ENCODE measurements at regions not wholly inside any gene's neighbourhood (a gene's known extent, or its start where the extent isn't known, plus 50 kb on each side); places are given as distances from the start of the nearest gene placed in this dataset.

- DNase-seq (ENCODE audit: low spot score in 2 of 2, unreplicated experiment in 2 of 2), result no peak
- no peaks in the 10 kb centered on the region for H3K9me3 Mint-ChIP-seq
- TF ChIP-seq, protein P1, sequence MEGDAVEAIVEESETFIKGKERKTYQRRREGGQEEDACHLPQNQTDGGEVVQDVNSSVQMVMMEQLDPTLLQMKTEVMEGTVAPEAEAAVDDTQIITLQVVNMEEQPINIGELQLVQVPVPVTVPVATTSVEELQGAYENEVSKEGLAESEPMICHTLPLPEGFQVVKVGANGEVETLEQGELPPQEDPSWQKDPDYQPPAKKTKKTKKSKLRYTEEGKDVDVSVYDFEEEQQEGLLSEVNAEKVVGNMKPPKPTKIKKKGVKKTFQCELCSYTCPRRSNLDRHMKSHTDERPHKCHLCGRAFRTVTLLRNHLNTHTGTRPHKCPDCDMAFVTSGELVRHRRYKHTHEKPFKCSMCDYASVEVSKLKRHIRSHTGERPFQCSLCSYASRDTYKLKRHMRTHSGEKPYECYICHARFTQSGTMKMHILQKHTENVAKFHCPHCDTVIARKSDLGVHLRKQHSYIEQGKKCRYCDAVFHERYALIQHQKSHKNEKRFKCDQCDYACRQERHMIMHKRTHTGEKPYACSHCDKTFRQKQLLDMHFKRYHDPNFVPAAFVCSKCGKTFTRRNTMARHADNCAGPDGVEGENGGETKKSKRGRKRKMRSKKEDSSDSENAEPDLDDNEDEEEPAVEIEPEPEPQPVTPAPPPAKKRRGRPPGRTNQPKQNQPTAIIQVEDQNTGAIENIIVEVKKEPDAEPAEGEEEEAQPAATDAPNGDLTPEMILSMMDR (IDR thresholded peaks at IDR 0.05; ENCODE audit: unreplicated experiment), result no peak
- H3K36me3 Mint-ChIP-seq, result no peaks in the 10 kb centered on the region
- H3K27me3 Mint-ChIP-seq (ENCODE audit: low read depth), result peaks cover 21% of the 10 kb centered on the region
- no peak overlapping the region for H3K4me3 Mint-ChIP-seq
- no peaks in the 10 kb centered on the region for H3K4me1 Mint-ChIP-seq
- no peak overlapping the region for H3K27ac Mint-ChIP-seq
Measured at GRCh38 chr2:17107151-17107550, 411.1 kb downstream of the RAD51AP2 start.

DNA sequence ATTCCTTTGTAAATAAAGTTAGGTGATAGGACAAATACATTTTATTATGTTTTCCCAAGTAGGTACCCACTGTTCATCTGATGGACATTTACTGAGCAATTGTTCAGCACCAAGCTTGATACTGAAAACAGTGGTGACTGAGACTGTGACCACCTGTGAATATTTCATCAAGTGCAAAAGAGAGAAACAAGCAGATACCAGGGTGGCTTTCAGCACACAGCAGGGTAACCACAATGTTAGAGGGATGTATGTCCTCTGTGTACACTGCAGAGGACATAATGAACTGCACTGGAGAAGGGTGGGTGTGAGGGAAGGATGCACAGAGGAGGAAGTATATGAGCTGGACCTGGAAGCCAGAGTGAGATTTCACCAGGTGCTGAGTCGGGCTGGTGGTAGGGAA lies 411.8 kb downstream of the RAD51AP2 start:
- Mint-ChIP-seq H3K36me3 (no peaks in the 10 kb centered on the region), H3K27ac (no peak overlapping the region), H3K9me3 (no peaks in the 10 kb centered on the region), H3K4me3 (no peak overlapping the region), H3K27me3 (ENCODE audit: low read depth) (peaks cover 15% of the 10 kb centered on the region), H3K4me1 (no peaks in the 10 kb centered on the region)
- no peak for DNase-seq (ENCODE audit: low spot score in 2 of 2, unreplicated experiment in 2 of 2)
- TF ChIP-seq, protein P1 (IDR thresholded peaks at IDR 0.05; ENCODE audit: unreplicated experiment), result no peak

DNA sequence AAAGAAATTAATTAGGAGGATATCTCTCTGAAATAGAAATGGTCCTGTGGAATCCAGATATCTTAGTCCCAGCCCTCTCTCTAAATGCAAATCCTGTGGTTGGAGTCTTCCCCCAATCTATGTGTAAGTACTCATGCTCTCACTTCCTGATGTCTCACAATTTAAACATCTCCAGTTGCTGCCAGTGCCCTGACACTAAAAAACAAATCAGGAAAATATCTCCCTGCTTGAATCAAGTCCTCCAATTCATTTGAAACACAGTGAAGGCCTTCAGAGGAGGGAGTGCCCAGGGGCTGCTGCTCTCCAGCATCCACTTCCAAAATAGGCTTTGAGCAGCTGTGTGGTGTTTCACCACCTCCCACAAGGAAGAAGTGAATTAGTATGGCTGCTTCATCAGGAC lies 413.8 kb downstream of the RAD51AP2 start:
- TF ChIP-seq, protein P1 (IDR thresholded peaks at IDR 0.05; ENCODE audit: unreplicated experiment), result no peak
- Mint-ChIP-seq H3K4me1 (no peaks in the 10 kb centered on the region), H3K27ac (no peak overlapping the region), H3K27me3 (ENCODE audit: low read depth) (peaks cover 8% of the 10 kb centered on the region), H3K9me3 (no peaks in the 10 kb centered on the region), H3K4me3 (no peak overlapping the region), H3K36me3 (no peaks in the 10 kb centered on the region)
- DNase-seq (ENCODE audit: low spot score in 2 of 2, unreplicated experiment in 2 of 2), result no peak

- no peaks in the 10 kb centered on the region for H3K9me3 Mint-ChIP-seq
- H3K4me1 Mint-ChIP-seq, result no peaks in the 10 kb centered on the region
- no peaks in the 10 kb centered on the region for H3K27me3 Mint-ChIP-seq (ENCODE audit: low read depth)
- no peaks in the 10 kb centered on the region for H3K36me3 Mint-ChIP-seq
- no peak for DNase-seq (ENCODE audit: low spot score in 2 of 2, unreplicated experiment in 2 of 2)
- TF ChIP-seq, protein P1 (IDR thresholded peaks at IDR 0.05; ENCODE audit: unreplicated experiment), result no peak
- no peak overlapping the region for H3K4me3 Mint-ChIP-seq
- H3K27ac Mint-ChIP-seq, result no peak overlapping the region
Measured at GRCh38 chr2:17101596-17101995, 416.6 kb downstream of the RAD51AP2 start.

- Mint-ChIP-seq H3K4me1 (no peaks in the 10 kb centered on the region), H3K27me3 (ENCODE audit: low read depth) (no peaks in the 10 kb centered on the region), H3K27ac (no peak overlapping the region), H3K36me3 (no peaks in the 10 kb centered on the region), H3K9me3 (no peaks in the 10 kb centered on the region), H3K4me3 (no peak overlapping the region)
- TF ChIP-seq, protein P1 (IDR thresholded peaks at IDR 0.05; ENCODE audit: unreplicated experiment), result no peak
- no peak for DNase-seq (ENCODE audit: low spot score in 2 of 2, unreplicated experiment in 2 of 2)
Measured at GRCh38 chr2:17101091-17101490, 417.1 kb downstream of the RAD51AP2 start.

DNA sequence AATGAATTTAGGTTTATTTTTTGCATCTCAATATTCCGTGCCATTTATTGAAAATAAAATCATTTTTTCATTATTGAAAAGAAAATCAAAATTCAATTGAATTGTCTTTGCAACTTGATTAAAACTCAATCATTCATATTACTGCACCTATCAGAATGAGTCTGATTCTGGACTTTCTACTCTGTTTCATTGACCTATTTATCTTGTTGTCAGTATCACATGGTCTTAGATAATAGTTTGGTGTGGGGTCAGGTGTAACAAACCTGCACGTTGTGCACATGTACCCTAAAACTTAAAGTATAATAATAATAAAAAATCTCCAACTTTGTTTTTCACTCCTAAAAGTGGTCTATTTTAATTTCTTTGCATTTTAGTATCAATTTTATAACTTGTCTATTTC lies 422.9 kb downstream of the RAD51AP2 start:
- Mint-ChIP-seq H3K27ac (no peak overlapping the region), H3K9me3 (no peaks in the 10 kb centered on the region), H3K27me3 (ENCODE audit: low read depth) (no peaks in the 10 kb centered on the region), H3K36me3 (no peaks in the 10 kb centered on the region), H3K4me1 (no peaks in the 10 kb centered on the region), H3K4me3 (no peak overlapping the region)
- TF ChIP-seq, protein P1 (IDR thresholded peaks at IDR 0.05; ENCODE audit: unreplicated experiment), result no peak
- DNase-seq (ENCODE audit: low spot score in 2 of 2, unreplicated experiment in 2 of 2), result no peak
